HEK293T (cell line): ENCODE measurements at regions not wholly inside any gene's neighbourhood (a gene's known extent, or its start where the extent isn't known, plus 50 kb on each side); places are given as distances from the start of the nearest gene placed in this dataset.

Experiments
- ARNT ChIP-seq: fragments of 450-650 bp; IDR thresholded peaks from 2 replicates; pipeline ENCODE4 v1.6.1; 2017; ENCODE audit warnings: mild to moderate bottlenecking
- BHLHE40 ChIP-seq: fragments of 450-650 bp; IDR thresholded peaks from 2 replicates; pipeline ENCODE4 v1.6.1; 2016; ENCODE audit warnings: mild to moderate bottlenecking, moderate library complexity, borderline replicate concordance
- FOXA1 ChIP-seq: fragments of 450-650 bp; IDR thresholded peaks from 2 replicates; pipeline ENCODE4 v1.6.1; 2016; ENCODE audit warnings: mild to moderate bottlenecking
- FOXK2 ChIP-seq: fragments of 450-650 bp; IDR thresholded peaks from 2 replicates; pipeline ENCODE4 v1.6.1; 2016; ENCODE audit warnings: mild to moderate bottlenecking
- FOXM1 ChIP-seq: fragments of 450-650 bp; IDR thresholded peaks from 2 replicates; pipeline ENCODE4 v1.6.1; 2017; ENCODE audit warnings: mild to moderate bottlenecking, borderline replicate concordance
- HDGF ChIP-seq: fragments of 450-650 bp; IDR thresholded peaks from 2 replicates; pipeline ENCODE4 v1.6.1; 2017; ENCODE audit warnings: antibody characterized with exemption, borderline replicate concordance
- LEF1 ChIP-seq: fragments of 450-650 bp; IDR thresholded peaks from 2 replicates; pipeline ENCODE4 v1.6.1; 2017; ENCODE audit warnings: mild to moderate bottlenecking, borderline replicate concordance
- NFRKB ChIP-seq: fragments of 450-650 bp; IDR thresholded peaks from 2 replicates; pipeline ENCODE4 v1.6.1; 2016; ENCODE audit warnings: mild to moderate bottlenecking, moderate library complexity
- SP1 ChIP-seq: fragments of 450-650 bp; IDR thresholded peaks from 2 replicates; pipeline ENCODE4 v1.6.1; 2017
- SUZ12 ChIP-seq: fragments of 450-650 bp; IDR thresholded peaks from 2 replicates; pipeline ENCODE4 v1.6.1; 2016; ENCODE audit warnings: mild to moderate bottlenecking
- TARDBP ChIP-seq: fragments of 450-650 bp; IDR thresholded peaks from 2 replicates; pipeline ENCODE4 v1.6.1; 2016
- ZNF384 ChIP-seq: fragments of 450-650 bp; IDR thresholded peaks from 2 replicates; pipeline ENCODE4 v1.6.1; 2016

GRCh38 chr22:20652582-20652981 lies 121.3 kb upstream of the SERPIND1 start:
- TF ChIP-seq FOXM1 (no peak), BHLHE40 (no peak), LEF1 (no peak), FOXK2 (no peak), ARNT (no peak), SUZ12 (no peak), TARDBP (no peak), SP1 (no peak), ZNF384 (no peak), FOXA1 (no peak), HDGF (no peak), NFRKB (no peak)
